ENCODE measurements at regions not wholly inside any gene's neighbourhood (a gene's known extent, or its start where the extent isn't known, plus 50 kb on each side); places are given as distances from the start of the nearest gene placed in this dataset.

GRCh38 chrY:7932424-7932823, 1020.9 kb upstream of the AMELY start:
- no peak for FAIRE-seq

GRCh38 chrY:7929866-7930265, 1018.3 kb upstream of the AMELY start:
- no peak for FAIRE-seq
- Histone ChIP-seq H3K9me3 (ENCODE audit: control insufficient read depth in 2 of 3, insufficient read depth in 1 of 3, low read length in 3 of 3) (no peaks in the 10 kb centered on the region), H3K9ac (ENCODE audit: low read length in 3 of 3) (no peak overlapping the region), H3K27ac (ENCODE audit: low read depth in 2 of 2, low read length in 2 of 2) (no peak overlapping the region), H3K36me3 (ENCODE audit: control insufficient read depth in 2 of 3, insufficient read depth in 3 of 3, low read length in 3 of 3) (no peaks in the 10 kb centered on the region), H3K4me3 (ENCODE audit: low read length in 3 of 3) (no peak overlapping the region), H3K27me3 (ENCODE audit: control insufficient read depth, insufficient read depth, low read length) (no peaks in the 10 kb centered on the region), H3K4me1 (ENCODE audit: control insufficient read depth in 2 of 3, insufficient read depth in 2 of 3, low read depth in 1 of 3, low read length in 3 of 3) (no peaks in the 10 kb centered on the region)
- DNase-seq, result no peak
- intact Hi-C loops (cut with DNase I), result no loop called here
- TF ChIP-seq CTCF (IDR thresholded peaks at IDR 0.05; ENCODE audit: borderline replicate concordance, extremely low read depth, insufficient read depth), result no peak

More at GRCh38 chrY:7932424-7932823, 1020.9 kb upstream of the AMELY start:
- Histone ChIP-seq H3K4me1 (ENCODE audit: control insufficient read depth in 2 of 3, insufficient read depth in 2 of 3, low read depth in 1 of 3, low read length in 3 of 3) (no peaks in the 10 kb centered on the region), H3K27me3 (ENCODE audit: control insufficient read depth, insufficient read depth, low read length) (no peaks in the 10 kb centered on the region), H3K27ac (ENCODE audit: low read depth in 2 of 2, low read length in 2 of 2) (no peak overlapping the region), H3K9ac (ENCODE audit: low read length in 3 of 3) (no peak overlapping the region), H3K9me3 (ENCODE audit: control insufficient read depth in 2 of 3, insufficient read depth in 1 of 3, low read length in 3 of 3) (no peaks in the 10 kb centered on the region), H3K4me3 (ENCODE audit: low read length in 3 of 3) (no peak overlapping the region), H3K36me3 (ENCODE audit: control insufficient read depth in 2 of 3, insufficient read depth in 3 of 3, low read length in 3 of 3) (no peaks in the 10 kb centered on the region)
- intact Hi-C loops (cut with DNase I), result no loop called here
- TF ChIP-seq CTCF (IDR thresholded peaks at IDR 0.05; ENCODE audit: borderline replicate concordance, extremely low read depth, insufficient read depth), result no peak
- no peak for DNase-seq

DNA sequence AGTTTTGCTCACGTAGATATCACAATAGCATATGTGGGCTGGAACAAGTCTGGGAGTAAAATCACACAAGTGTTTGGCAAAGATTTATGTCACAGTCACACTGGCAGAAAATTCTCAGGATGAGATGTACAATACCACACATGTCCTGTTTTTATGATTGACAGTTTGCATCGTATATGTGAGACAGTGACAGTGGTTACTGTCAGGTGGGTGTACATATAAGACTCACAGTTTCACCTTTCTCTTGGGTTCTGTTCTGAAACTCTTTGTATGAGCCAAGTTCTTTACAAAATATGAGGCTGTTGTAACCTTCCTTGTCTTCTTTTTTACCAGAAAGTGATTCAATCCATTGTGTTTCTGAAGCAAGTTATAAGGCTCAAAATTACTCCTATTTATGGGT, 1012.5 kb upstream of the AMELY start:
- FAIRE-seq (no peak), DNase-seq (no peak)
- no peaks in the 10 kb centered on the region for H3K27me3 ChIP-seq (ENCODE audit: control insufficient read depth, insufficient read depth, low read length)
- no peak overlapping the region for H3K4me3 ChIP-seq (ENCODE audit: low read length in 3 of 3)
- no peaks in the 10 kb centered on the region for H3K36me3 ChIP-seq (ENCODE audit: control insufficient read depth in 2 of 3, insufficient read depth in 3 of 3, low read length in 3 of 3)
- no peak for TF ChIP-seq CTCF (IDR thresholded peaks at IDR 0.05; ENCODE audit: borderline replicate concordance, extremely low read depth, insufficient read depth)
- H3K9ac ChIP-seq (ENCODE audit: low read length in 3 of 3), result no peak overlapping the region
- H3K9me3 ChIP-seq (ENCODE audit: control insufficient read depth in 2 of 3, insufficient read depth in 1 of 3, low read length in 3 of 3), result no peaks in the 10 kb centered on the region
- intact Hi-C loops (cut with DNase I), result no loop called here
- no peaks in the 10 kb centered on the region for H3K4me1 ChIP-seq (ENCODE audit: control insufficient read depth in 2 of 3, insufficient read depth in 2 of 3, low read depth in 1 of 3, low read length in 3 of 3)
- no peak overlapping the region for H3K27ac ChIP-seq (ENCODE audit: low read depth in 2 of 2, low read length in 2 of 2)

DNA sequence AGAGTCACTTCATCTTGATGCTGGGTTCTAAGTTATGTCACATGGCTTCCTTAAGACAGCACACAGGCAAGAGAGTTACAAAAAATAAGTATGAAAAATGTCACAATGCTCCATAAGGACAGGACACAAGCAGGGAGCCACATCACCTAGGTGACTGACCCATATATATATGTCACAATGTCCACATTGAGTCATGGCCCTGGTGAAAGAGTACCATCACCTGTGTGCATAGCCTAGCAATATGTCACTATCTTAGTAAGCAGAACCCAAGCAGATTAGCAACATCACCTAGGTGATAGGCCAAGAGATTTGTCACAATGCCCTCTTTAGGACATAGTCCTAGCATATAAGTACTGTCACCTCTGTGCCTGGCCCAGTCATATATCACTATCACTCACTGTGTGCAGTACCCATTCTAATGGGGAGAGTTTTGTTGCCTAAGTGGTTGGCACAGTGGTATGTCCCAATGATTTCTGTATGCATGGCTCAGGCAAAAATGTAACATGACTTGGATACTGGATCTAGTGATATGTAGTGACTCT, 1012.0 kb upstream of the AMELY start:
- H3K9me3 ChIP-seq (ENCODE audit: control insufficient read depth in 2 of 3, insufficient read depth in 1 of 3, low read length in 3 of 3), result no peaks in the 10 kb centered on the region
- no peak overlapping the region for H3K4me3 ChIP-seq (ENCODE audit: low read length in 3 of 3)
- FAIRE-seq (no peak), DNase-seq (no peak)
- H3K27me3 ChIP-seq (ENCODE audit: control insufficient read depth, insufficient read depth, low read length), result no peaks in the 10 kb centered on the region
- H3K9ac ChIP-seq (ENCODE audit: low read length in 3 of 3), result no peak overlapping the region
- no peaks in the 10 kb centered on the region for H3K36me3 ChIP-seq (ENCODE audit: control insufficient read depth in 2 of 3, insufficient read depth in 3 of 3, low read length in 3 of 3)
- no peak overlapping the region for H3K27ac ChIP-seq (ENCODE audit: low read depth in 2 of 2, low read length in 2 of 2)
- no peaks in the 10 kb centered on the region for H3K4me1 ChIP-seq (ENCODE audit: control insufficient read depth in 2 of 3, insufficient read depth in 2 of 3, low read depth in 1 of 3, low read length in 3 of 3)
- intact Hi-C loops (cut with DNase I), result no loop called here
- no peak for TF ChIP-seq CTCF (IDR thresholded peaks at IDR 0.05; ENCODE audit: borderline replicate concordance, extremely low read depth, insufficient read depth)
